ENCODE measurements at regions not wholly inside any gene's neighbourhood (a gene's known extent, or its start where the extent isn't known, plus 50 kb on each side); places are given as distances from the start of the nearest gene placed in this dataset.
"Not testable (repeated sequence)": the region's sequence is repeated elsewhere in the genome, so short reads cannot be mapped to it uniquely, and the experiment has no call there.

- no peak for DNase-seq
- no peaks in the 10 kb centered on the region for H3K9me3 ChIP-seq
- intact Hi-C loops (cut with DNase I; ENCODE audit: low total_unique reads) = no loop called here
- H3K4me3 ChIP-seq = no peak overlapping the region
- H3K36me3 ChIP-seq = no peaks in the 10 kb centered on the region
- peaks cover 0 to 46% (median 19%) of the 10 kb centered on the region in 4 donors for H3K4me1 ChIP-seq
- no peaks in the 10 kb centered on the region for H3K27me3 ChIP-seq
- no peak overlapping the region for H3K27ac ChIP-seq
- 73 to 75% (median 73%) methylated on average over 5 of the region's 5 CpGs for WGBS, 5 donors
- no peak for TF ChIP-seq POLR2A (IDR thresholded peaks at IDR 0.05)
- TF ChIP-seq POLR2AphosphoS5 (IDR thresholded peaks at IDR 0.05) = no peak
- no peak for TF ChIP-seq EP300 (IDR thresholded peaks at IDR 0.05)
- TF ChIP-seq, protein P1, sequence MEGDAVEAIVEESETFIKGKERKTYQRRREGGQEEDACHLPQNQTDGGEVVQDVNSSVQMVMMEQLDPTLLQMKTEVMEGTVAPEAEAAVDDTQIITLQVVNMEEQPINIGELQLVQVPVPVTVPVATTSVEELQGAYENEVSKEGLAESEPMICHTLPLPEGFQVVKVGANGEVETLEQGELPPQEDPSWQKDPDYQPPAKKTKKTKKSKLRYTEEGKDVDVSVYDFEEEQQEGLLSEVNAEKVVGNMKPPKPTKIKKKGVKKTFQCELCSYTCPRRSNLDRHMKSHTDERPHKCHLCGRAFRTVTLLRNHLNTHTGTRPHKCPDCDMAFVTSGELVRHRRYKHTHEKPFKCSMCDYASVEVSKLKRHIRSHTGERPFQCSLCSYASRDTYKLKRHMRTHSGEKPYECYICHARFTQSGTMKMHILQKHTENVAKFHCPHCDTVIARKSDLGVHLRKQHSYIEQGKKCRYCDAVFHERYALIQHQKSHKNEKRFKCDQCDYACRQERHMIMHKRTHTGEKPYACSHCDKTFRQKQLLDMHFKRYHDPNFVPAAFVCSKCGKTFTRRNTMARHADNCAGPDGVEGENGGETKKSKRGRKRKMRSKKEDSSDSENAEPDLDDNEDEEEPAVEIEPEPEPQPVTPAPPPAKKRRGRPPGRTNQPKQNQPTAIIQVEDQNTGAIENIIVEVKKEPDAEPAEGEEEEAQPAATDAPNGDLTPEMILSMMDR (IDR thresholded peaks at IDR 0.05) = no peak
Measured at GRCh38 chr3:30477149-30477921, 129.1 kb upstream of the TGFBR2 start.

- H3K4me3 ChIP-seq; H3K9me3 ChIP-seq; DNase-seq; H3K36me3 ChIP-seq; H3K27me3 ChIP-seq; intact Hi-C loops (cut with DNase I; ENCODE audit: low total_unique reads): not testable (repeated sequence)
- WGBS, 5 donors = 20 to 35% (median 21%) methylated on average over 2 of the region's 2 CpGs
- peaks cover 0 to 41% (median 19%) of the 10 kb centered on the region in 4 donors for H3K4me1 ChIP-seq
- H3K27ac ChIP-seq = peak overlapping the region in 2 of 5 donors; percentile 21 to 57
Measured at GRCh38 chr3:30479737-30480136, 126.7 kb upstream of the TGFBR2 start.

DNA sequence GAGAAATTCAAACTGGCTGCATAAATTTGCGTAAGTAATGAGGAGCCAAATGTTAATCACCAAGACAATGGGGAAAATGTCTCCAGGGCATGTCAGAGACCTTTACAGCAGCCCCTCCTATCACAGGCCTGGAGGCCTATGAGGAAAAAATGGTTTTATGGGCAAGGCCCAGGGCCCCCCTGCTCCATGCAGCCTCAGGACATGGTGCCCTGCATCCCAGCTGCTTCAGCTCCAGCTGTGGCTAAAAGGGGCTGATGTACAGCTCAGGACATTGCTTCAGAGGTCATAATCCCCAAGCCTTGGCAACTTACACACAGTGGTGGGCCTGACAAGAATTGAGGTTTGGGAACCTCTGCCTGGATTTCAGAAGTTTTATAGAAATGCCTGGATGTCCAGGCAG is 126.2 kb upstream of the TGFBR2 start:
- WGBS, 5 donors = 96 to 100% (median 100%) methylated on average over 1 of the region's 1 CpG
- H3K27me3 ChIP-seq; H3K36me3 ChIP-seq; intact Hi-C loops (cut with DNase I; ENCODE audit: low total_unique reads); DNase-seq; H3K9me3 ChIP-seq; H3K4me3 ChIP-seq: not testable (repeated sequence)
- peaks cover 0 to 41% (median 19%) of the 10 kb centered on the region in 4 donors for H3K4me1 ChIP-seq
- H3K27ac ChIP-seq = peak overlapping the region in 2 of 5 donors; percentile 21 to 57

DNA sequence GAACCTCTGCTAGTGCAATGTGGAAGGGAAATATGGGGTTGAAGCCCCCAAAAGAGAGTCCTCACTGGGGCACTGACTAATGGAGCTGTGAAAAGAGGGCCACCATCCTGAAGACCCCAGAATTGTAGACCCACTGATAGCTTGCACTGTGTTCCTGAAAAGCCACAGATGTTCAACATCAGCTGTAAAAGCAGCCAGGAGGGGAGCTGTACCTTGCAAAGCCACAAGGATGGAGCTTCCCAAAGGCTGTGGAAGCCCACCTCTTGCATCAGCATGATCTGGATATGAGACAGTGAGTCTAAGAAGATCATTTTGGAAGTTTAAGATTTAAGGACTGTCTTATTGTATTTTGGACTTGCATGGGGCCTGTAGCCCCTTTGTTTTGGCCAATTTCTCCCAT is 125.8 kb upstream of the TGFBR2 start:
- TF ChIP-seq POLR2A (IDR thresholded peaks at IDR 0.05) (no peak), EP300 (IDR thresholded peaks at IDR 0.05) (no peak), POLR2AphosphoS5 (IDR thresholded peaks at IDR 0.05) (no peak)
- TF ChIP-seq, protein P1 (IDR thresholded peaks at IDR 0.05) = no peak
- Histone ChIP-seq H3K27ac (peak overlapping the region in 1 of 5 donors; percentile 21), H3K36me3 (no peaks in the 10 kb centered on the region), H3K4me3 (no peak overlapping the region), H3K4me1 (peaks cover 0 to 41% (median 19%) of the 10 kb centered on the region in 4 donors), H3K27me3 (no peaks in the 10 kb centered on the region), H3K9me3 (no peaks in the 10 kb centered on the region)
- no peak for DNase-seq
- intact Hi-C loops (cut with DNase I; ENCODE audit: low total_unique reads) = no loop called here

DNA sequence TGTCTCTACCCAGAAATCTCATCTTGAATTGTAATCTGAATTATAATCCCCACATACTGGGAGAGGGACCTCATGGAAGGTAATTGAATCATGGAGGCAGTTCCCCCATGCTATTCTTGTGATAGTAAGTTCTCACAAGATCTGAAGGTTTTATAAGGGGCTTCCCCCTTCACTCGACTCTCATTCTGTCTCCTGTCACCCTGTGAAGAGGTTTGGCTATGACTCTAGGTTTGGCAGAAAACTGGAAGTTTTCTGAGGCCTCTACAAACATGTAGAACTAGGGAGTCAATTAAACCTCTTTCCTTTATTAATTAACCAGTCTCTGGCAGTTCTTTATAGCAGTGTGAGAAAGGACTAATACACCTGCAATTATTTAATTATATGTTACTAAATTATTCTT is 125.2 kb upstream of the TGFBR2 start:
- Histone ChIP-seq H3K27me3 (no peaks in the 10 kb centered on the region), H3K27ac (no peak overlapping the region), H3K4me3 (no peak overlapping the region), H3K9me3 (no peaks in the 10 kb centered on the region), H3K4me1 (peaks cover 0 to 40% (median 19%) of the 10 kb centered on the region in 4 donors), H3K36me3 (no peaks in the 10 kb centered on the region)
- no peak for DNase-seq
- TF ChIP-seq POLR2A (IDR thresholded peaks at IDR 0.05) = no peak
- TF ChIP-seq, protein P1 (IDR thresholded peaks at IDR 0.05) = no peak
- WGBS, 5 donors = 50 to 93% (median 80%) methylated on average over 1 of the region's 1 CpG
- intact Hi-C loops (cut with DNase I; ENCODE audit: low total_unique reads) = no loop called here

- H3K36me3 ChIP-seq; H3K27me3 ChIP-seq; H3K4me3 ChIP-seq; H3K9me3 ChIP-seq; DNase-seq; intact Hi-C loops (cut with DNase I; ENCODE audit: low total_unique reads); H3K27ac ChIP-seq: not testable (repeated sequence)
- 88 to 97% (median 94%) methylated on average over 3 of the region's 3 CpGs for WGBS, 5 donors
- H3K4me1 ChIP-seq = peaks cover 0 to 14% (median 8%) of the 10 kb centered on the region in 4 donors
Measured at GRCh38 chr3:30484229-30484628, 122.2 kb upstream of the TGFBR2 start.
